Trophoblast cell (in vitro differentiated cells and primary cell): ENCODE measurements at regions not wholly inside any gene's neighbourhood (a gene's known extent, or its start where the extent isn't known, plus 50 kb on each side); places are given as distances from the start of the nearest gene placed in this dataset.

Experiments used
- DNase-seq, 2 donors: peaks; one replicate each; pipeline ENCODE4 v3.0.0-alpha.2; 2016
- H2AFZ ChIP-seq: 2 replicates; pipeline ENCODE4 v1.6.1; 2013; ENCODE audit warnings: low read length, moderate library complexity, mild to moderate bottlenecking; ENCODE audit not compliant: insufficient read depth, poor library complexity
- H2AK5ac ChIP-seq: 2 replicates; pipeline ENCODE4 v1.6.1; 2013; ENCODE audit warnings: mild to moderate bottlenecking, low read length
- H2BK120ac ChIP-seq: 2 replicates; pipeline ENCODE4 v1.6.1; 2013; ENCODE audit warnings: low read length, mild to moderate bottlenecking, moderate library complexity; ENCODE audit not compliant: insufficient read depth, poor library complexity
- H2BK12ac ChIP-seq: 2 replicates; pipeline ENCODE4 v1.6.1; 2013; ENCODE audit warnings: mild to moderate bottlenecking, low read length, moderate library complexity
- H2BK5ac ChIP-seq: 2 replicates; pipeline ENCODE4 v1.6.1; 2013; ENCODE audit warnings: low read length, low read depth, moderate library complexity, mild to moderate bottlenecking; ENCODE audit not compliant: poor library complexity
- H3K14ac ChIP-seq: 2 replicates; pipeline ENCODE4 v1.6.1; 2013; ENCODE audit warnings: mild to moderate bottlenecking, low read length
- H3K18ac ChIP-seq: 2 replicates; pipeline ENCODE4 v1.6.1; 2013; ENCODE audit warnings: mild to moderate bottlenecking, low read length
- H3K23ac ChIP-seq: 2 replicates; pipeline ENCODE4 v1.6.1; 2013; ENCODE audit warnings: low read length
- H3K27ac ChIP-seq: 2 replicates; pipeline ENCODE4 v1.5.1; 2013; ENCODE audit warnings: low read depth, mild to moderate bottlenecking, inconsistent platforms, low read length, moderate library complexity
- H3K27me3 ChIP-seq: 2 replicates; pipeline ENCODE4 v1.6.1; 2013; ENCODE audit warnings: inconsistent platforms, mild to moderate bottlenecking, low read length, moderate library complexity; ENCODE audit not compliant: insufficient read depth
- H3K36me3 ChIP-seq, 2 experiments: 1 replicate in 1 of 2; 2 replicates in 1 of 2; pipeline ENCODE4 v1.6.1; 2013; ENCODE audit warnings: low read length in 2 of 2, mild to moderate bottlenecking in 2 of 2, moderate library complexity in 1 of 2; ENCODE audit not compliant: insufficient read depth in 2 of 2, control insufficient read depth in 1 of 2
- H3K4ac ChIP-seq: 2 replicates; pipeline ENCODE4 v1.6.1; 2013; ENCODE audit warnings: low read depth, mild to moderate bottlenecking, low read length, moderate library complexity
- H3K4me1 ChIP-seq, 2 experiments: 1 replicate in 1 of 2; 2 replicates in 1 of 2; pipeline ENCODE4 v1.6.1; 2013; ENCODE audit warnings: low read length in 2 of 2, mild to moderate bottlenecking in 2 of 2, moderate library complexity in 1 of 2; ENCODE audit not compliant: insufficient read depth in 2 of 2, control insufficient read depth in 1 of 2
- H3K4me2 ChIP-seq: 2 replicates; pipeline ENCODE4 v1.6.1; 2013; ENCODE audit warnings: inconsistent platforms, mild to moderate bottlenecking, low read length, moderate library complexity
- H3K4me3 ChIP-seq: 2 replicates; pipeline ENCODE4 v1.5.1; 2013; ENCODE audit warnings: mild to moderate bottlenecking, low read depth, low read length, inconsistent platforms
- H3K79me1 ChIP-seq: one replicate; pipeline ENCODE4 v1.6.1; 2013; ENCODE audit warnings: low read length
- H3K79me2 ChIP-seq: 2 replicates; pipeline ENCODE4 v1.6.1; 2013; ENCODE audit warnings: low read length, mild to moderate bottlenecking; ENCODE audit not compliant: control insufficient read depth, insufficient read depth, poor library complexity
- H3K9ac ChIP-seq: 2 replicates; pipeline ENCODE4 v1.6.1; 2013; ENCODE audit warnings: mild to moderate bottlenecking, low read length
- H3K9me3 ChIP-seq: 2 replicates; pipeline ENCODE4 v1.6.1; 2013; ENCODE audit warnings: low read depth, mild to moderate bottlenecking, control low read depth, inconsistent platforms, low read length; ENCODE audit not compliant: insufficient read depth
- H4K12ac ChIP-seq: 2 replicates; pipeline ENCODE4 v1.6.1; 2013; ENCODE audit warnings: low read depth, mild to moderate bottlenecking, low read length, moderate library complexity
- H4K8ac ChIP-seq: 2 replicates; pipeline ENCODE4 v1.6.1; 2013; ENCODE audit warnings: low read depth, mild to moderate bottlenecking, low read length, moderate library complexity
- H4K91ac ChIP-seq: one replicate; pipeline ENCODE4 v1.6.1; 2013; ENCODE audit warnings: low read depth, mild to moderate bottlenecking, low read length, moderate library complexity
- WGBS: extraction: QIAGEN DNeasy Blood & Tissue Kit; methylation state at CpG from one replicate; pipeline ENCODE4 v1.1.7; 2013; ENCODE audit warnings: missing lambda C conversion rate; ENCODE audit not compliant: insufficient read length, insufficient coverage; ENCODE audit errors: extremely low coverage; 5-methylcytosine and 5-hydroxymethylcytosine counted together

DNA sequence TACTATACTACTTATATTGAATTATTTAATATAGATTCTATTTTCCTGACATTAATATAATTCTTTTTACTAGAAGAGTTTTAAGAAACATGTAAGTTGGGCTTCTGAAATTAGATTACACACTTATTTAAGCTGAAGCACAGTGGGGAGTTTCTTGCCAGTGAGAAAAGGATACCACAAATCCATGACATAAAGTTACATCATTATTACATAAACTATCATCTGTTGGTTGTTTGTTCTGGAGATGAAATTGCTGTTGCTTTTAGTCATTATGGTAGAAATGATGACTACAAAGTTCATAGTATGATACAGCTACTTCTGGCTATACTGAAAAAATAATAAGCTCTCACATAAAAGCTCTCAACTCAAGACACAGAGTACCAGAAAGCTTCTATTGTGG, 880.4 kb downstream of the PCDH18 start:
- no peaks in the 10 kb centered on the region for H3K79me2 ChIP-seq

GRCh38 chr4:136651278-136651667, 881.0 kb downstream of the PCDH18 start:
- no peaks in the 10 kb centered on the region for H3K27me3 ChIP-seq
- H3K27ac ChIP-seq, result no peak overlapping the region
- no peak overlapping the region for H3K9ac ChIP-seq
- no peak overlapping the region for H2BK12ac ChIP-seq
- H2AK5ac ChIP-seq, result no peak overlapping the region
- H2BK5ac ChIP-seq, result no peak overlapping the region
- no peak overlapping the region for H3K23ac ChIP-seq
- WGBS, result no CpG with 5 or more reads among the region's 1 CpG
- no peak overlapping the region for H2BK120ac ChIP-seq
- H4K91ac ChIP-seq, result no peak overlapping the region
- H3K4me1 ChIP-seq, result no peaks in the 10 kb centered on the region
- no peak overlapping the region for H4K8ac ChIP-seq
- no peak overlapping the region for H3K4me3 ChIP-seq
- H3K4ac ChIP-seq, result no peak overlapping the region
- DNase-seq, result no peak
- no peaks in the 10 kb centered on the region for H3K79me2 ChIP-seq
- H4K12ac ChIP-seq, result no peak overlapping the region
- no peak overlapping the region for H3K18ac ChIP-seq
- H2AFZ ChIP-seq, result no peak overlapping the region
- no peak overlapping the region for H3K4me2 ChIP-seq
- H3K79me1 ChIP-seq, result no peaks in the 10 kb centered on the region
- H3K9me3 ChIP-seq, result no peaks in the 10 kb centered on the region
- H3K36me3 ChIP-seq, result no peaks in the 10 kb centered on the region
- H3K14ac ChIP-seq, result no peak overlapping the region

More for the DNA sequence above, 880.4 kb downstream of the PCDH18 start:
- no peaks in the 10 kb centered on the region for H3K36me3 ChIP-seq
- no peak overlapping the region for H3K18ac ChIP-seq
- no peak overlapping the region for H4K91ac ChIP-seq
- no peak overlapping the region for H4K8ac ChIP-seq
- no peak overlapping the region for H3K27ac ChIP-seq
- no peaks in the 10 kb centered on the region for H3K9me3 ChIP-seq
- no peak overlapping the region for H3K14ac ChIP-seq
- H3K9ac ChIP-seq, result no peak overlapping the region
- no peak overlapping the region for H2BK120ac ChIP-seq
- no peak for DNase-seq
- no peaks in the 10 kb centered on the region for H3K4me1 ChIP-seq
- no peak overlapping the region for H3K4me3 ChIP-seq
- H3K79me1 ChIP-seq, result no peaks in the 10 kb centered on the region
- H2BK12ac ChIP-seq, result no peak overlapping the region
- no peak overlapping the region for H3K4ac ChIP-seq
- no peak overlapping the region for H2AK5ac ChIP-seq
- no peak overlapping the region for H4K12ac ChIP-seq
- H3K27me3 ChIP-seq, result no peaks in the 10 kb centered on the region
- H3K23ac ChIP-seq, result no peak overlapping the region
- no peak overlapping the region for H3K4me2 ChIP-seq
- no peak overlapping the region for H2BK5ac ChIP-seq
- no peak overlapping the region for H2AFZ ChIP-seq

DNA sequence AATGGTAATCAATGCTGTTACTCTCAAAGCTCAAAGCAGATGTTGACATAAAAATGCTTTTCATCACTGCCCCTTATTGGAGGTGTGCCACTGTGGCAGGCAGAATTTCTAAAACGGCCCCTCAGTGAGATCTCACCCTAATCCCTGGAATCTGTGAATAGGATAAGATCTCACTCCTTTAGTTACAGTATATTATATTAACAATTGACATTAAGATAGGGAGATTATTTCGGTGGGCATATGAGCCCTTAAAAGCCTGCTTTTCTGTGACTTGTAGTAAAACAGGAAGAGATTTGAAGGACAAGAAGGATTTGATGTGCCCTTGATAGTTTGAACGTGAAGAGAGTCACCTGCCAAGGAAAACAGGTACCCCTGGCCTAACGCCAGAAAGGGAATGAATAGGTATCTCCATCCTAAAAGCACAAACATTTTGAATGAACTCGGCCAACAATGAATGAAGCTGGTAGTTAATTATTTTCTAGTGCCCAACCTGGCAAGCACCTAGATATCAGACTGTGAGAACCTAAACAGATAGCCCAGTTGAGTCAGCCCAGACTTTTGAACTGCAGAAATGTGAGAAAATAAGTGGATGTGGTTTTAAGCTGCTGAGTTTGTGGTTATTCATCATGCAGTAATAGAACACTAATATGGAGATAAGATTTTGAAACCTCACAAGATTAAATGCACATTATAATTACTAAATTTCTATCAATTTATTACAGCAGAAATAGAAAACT, 881.6 kb downstream of the PCDH18 start:
- Histone ChIP-seq H2BK12ac (no peak overlapping the region), H3K79me2 (no peaks in the 10 kb centered on the region), H3K9ac (no peak overlapping the region), H4K91ac (no peak overlapping the region), H3K27me3 (no peaks in the 10 kb centered on the region), H3K23ac (no peak overlapping the region), H2BK120ac (no peak overlapping the region), H4K12ac (no peak overlapping the region), H3K79me1 (no peaks in the 10 kb centered on the region), H3K14ac (no peak overlapping the region), H2BK5ac (no peak overlapping the region), H3K4me2 (no peak overlapping the region), H3K4me1 (no peaks in the 10 kb centered on the region), H2AFZ (no peak overlapping the region), H3K36me3 (no peaks in the 10 kb centered on the region), H3K18ac (no peak overlapping the region), H4K8ac (no peak overlapping the region), H3K4ac (no peak overlapping the region), H3K27ac (no peak overlapping the region), H2AK5ac (no peak overlapping the region), H3K4me3 (no peak overlapping the region), H3K9me3 (no peaks in the 10 kb centered on the region)
- no peak for DNase-seq
- no CpG with 5 or more reads among the region's 5 CpGs for WGBS

DNA sequence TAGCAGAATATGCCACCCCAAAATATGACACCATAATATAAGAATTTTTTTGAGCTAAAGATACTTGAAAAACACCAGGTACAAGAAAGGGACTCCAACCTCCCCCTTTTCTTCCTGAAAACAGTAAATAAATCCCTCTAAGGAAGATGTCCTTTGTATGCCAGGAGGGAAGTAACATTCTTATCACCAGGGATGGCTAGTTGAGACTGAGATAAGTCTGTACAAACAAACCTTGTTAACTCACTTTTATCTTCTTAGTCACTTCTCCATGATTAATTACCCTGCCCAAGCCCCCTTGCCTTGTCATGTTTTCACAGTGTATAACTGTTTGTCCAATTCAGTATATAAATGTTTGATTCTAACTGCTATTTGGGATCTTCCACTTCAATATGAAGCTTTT, 888.0 kb downstream of the PCDH18 start:
- H4K12ac ChIP-seq, result no peak overlapping the region
- no peaks in the 10 kb centered on the region for H3K27me3 ChIP-seq
- no peak overlapping the region for H4K91ac ChIP-seq
- no peaks in the 10 kb centered on the region for H3K36me3 ChIP-seq
- no peak overlapping the region for H3K27ac ChIP-seq
- H3K23ac ChIP-seq, result no peak overlapping the region
- no peaks in the 10 kb centered on the region for H3K79me1 ChIP-seq
- H2BK120ac ChIP-seq, result no peak overlapping the region
- H4K8ac ChIP-seq, result no peak overlapping the region
- H2BK12ac ChIP-seq, result no peak overlapping the region
- H3K4me3 ChIP-seq, result no peak overlapping the region
- H3K4me1 ChIP-seq, result no peaks in the 10 kb centered on the region
- H3K4ac ChIP-seq, result no peak overlapping the region
- H2BK5ac ChIP-seq, result no peak overlapping the region
- H2AK5ac ChIP-seq, result no peak overlapping the region
- peaks cover 3% of the 10 kb centered on the region for H3K9me3 ChIP-seq
- DNase-seq, result no peak
- H3K79me2 ChIP-seq, result no peaks in the 10 kb centered on the region
- no peak overlapping the region for H3K18ac ChIP-seq
- H3K9ac ChIP-seq, result no peak overlapping the region
- H3K14ac ChIP-seq, result no peak overlapping the region
- H3K4me2 ChIP-seq, result no peak overlapping the region
- no peak overlapping the region for H2AFZ ChIP-seq
